ENCODE measurements at regions not wholly inside any gene's neighbourhood (a gene's known extent, or its start where the extent isn't known, plus 50 kb on each side); places are given as distances from the start of the nearest gene placed in this dataset.

- TF ChIP-seq CTCF (IDR thresholded peaks at IDR 0.05; ENCODE audit: low read depth, low read length): no peak
- TF ChIP-seq EZH2phosphoT487 (IDR thresholded peaks at IDR 0.05; ENCODE audit: low read depth): no peak
Measured at GRCh38 chr13:88384542-88384941, 713.4 kb downstream of the SLITRK5 start.

All from OCI-LY3 (cell line).